ENCODE measurements at regions not wholly inside any gene's neighbourhood (a gene's known extent, or its start where the extent isn't known, plus 50 kb on each side); places are given as distances from the start of the nearest gene placed in this dataset.
A peak's percentile ranks its signal among the peaks of the same experiment; 100 is the strongest.

- Histone ChIP-seq H3K27me3 (replicated peaks; ENCODE audit: control insufficient read depth, insufficient read depth, low read length) (no peaks in the 10 kb centered on the region; the same call in 1 of the 2 replicates), H3K4me3 (replicated peaks; ENCODE audit: low read depth, low read length) (no peak overlapping the region), H3K36me3 (ENCODE audit: control insufficient read depth, insufficient read depth, low read length) (no peaks in the 10 kb centered on the region)
- DNase-seq (ENCODE audit: extremely low read depth, insufficient read length): peak; percentile 22
- peak; percentile 38 for TF ChIP-seq CTCF (IDR thresholded peaks at IDR 0.05; ENCODE audit: insufficient read depth, low read length, poor library complexity, severe bottlenecking)
These were observed 113.1 kb upstream of the MYL2 start for GRCh38 chr12:111033281-111034082.

GRCh38 chr12:111032591-111032919 lies 112.2 kb upstream of the MYL2 start:
- Histone ChIP-seq H3K27me3 (replicated peaks; ENCODE audit: control insufficient read depth, insufficient read depth, low read length) (no peaks in the 10 kb centered on the region; the same call in 1 of the 2 replicates), H3K36me3 (ENCODE audit: control insufficient read depth, insufficient read depth, low read length) (no peaks in the 10 kb centered on the region), H3K4me3 (replicated peaks; ENCODE audit: low read depth, low read length) (no peak overlapping the region)
- TF ChIP-seq CTCF (IDR thresholded peaks at IDR 0.05; ENCODE audit: insufficient read depth, low read length, poor library complexity, severe bottlenecking): no peak
- no peak for DNase-seq (ENCODE audit: extremely low read depth, insufficient read length)

- H3K4me3 ChIP-seq (replicated peaks; ENCODE audit: low read depth, low read length): no peak overlapping the region
- H3K36me3 ChIP-seq (ENCODE audit: control insufficient read depth, insufficient read depth, low read length): no peaks in the 10 kb centered on the region
- H3K27me3 ChIP-seq (replicated peaks; ENCODE audit: control insufficient read depth, insufficient read depth, low read length): no peaks in the 10 kb centered on the region; the same call in 1 of the 2 replicates
- no peak for DNase-seq (ENCODE audit: extremely low read depth, insufficient read length)
- TF ChIP-seq CTCF (IDR thresholded peaks at IDR 0.05; ENCODE audit: insufficient read depth, low read length, poor library complexity, severe bottlenecking): no peak
These were observed 111.7 kb upstream of the MYL2 start for GRCh38 chr12:111031916-111032590.

- Histone ChIP-seq H3K4me3 (replicated peaks; ENCODE audit: low read depth, low read length) (no peak overlapping the region), H3K36me3 (ENCODE audit: control insufficient read depth, insufficient read depth, low read length) (no peaks in the 10 kb centered on the region), H3K27me3 (replicated peaks; ENCODE audit: control insufficient read depth, insufficient read depth, low read length) (no peaks in the 10 kb centered on the region; the same call in 1 of the 2 replicates)
- no peak for DNase-seq (ENCODE audit: extremely low read depth, insufficient read length)
- TF ChIP-seq CTCF (IDR thresholded peaks at IDR 0.05; ENCODE audit: insufficient read depth, low read length, poor library complexity, severe bottlenecking): no peak
These were observed 110.4 kb upstream of the MYL2 start for GRCh38 chr12:111030800-111031199.

- Histone ChIP-seq H3K36me3 (ENCODE audit: control insufficient read depth, insufficient read depth, low read length) (no peaks in the 10 kb centered on the region), H3K4me3 (replicated peaks; ENCODE audit: low read depth, low read length) (no peak overlapping the region), H3K27me3 (replicated peaks; ENCODE audit: control insufficient read depth, insufficient read depth, low read length) (no peaks in the 10 kb centered on the region; the same call in 1 of the 2 replicates)
- no peak for DNase-seq (ENCODE audit: extremely low read depth, insufficient read length)
- no peak for TF ChIP-seq CTCF (IDR thresholded peaks at IDR 0.05; ENCODE audit: insufficient read depth, low read length, poor library complexity, severe bottlenecking)
These were observed 109.4 kb upstream of the MYL2 start for GRCh38 chr12:111029732-111030131.

All from GM06990 (cell line).